Neural cell (in vitro differentiated cells): ENCODE measurements at regions not wholly inside any gene's neighbourhood (a gene's known extent, or its start where the extent isn't known, plus 50 kb on each side); places are given as distances from the start of the nearest gene placed in this dataset.

Experiments
- H2AFZ ChIP-seq: fragments of 200-600, 300-800 bp; sonication (generic), shearing (Covaris generic); 2 replicates; pipeline ENCODE4 v1.6.0; 2014; ENCODE audit warnings: low read depth, mild to moderate bottlenecking, antibody characterized with exemption, low read length, moderate library complexity
- H3F3A ChIP-seq: fragments of 200-600 bp; shearing (Covaris generic); 2 replicates; pipeline ENCODE4 v1.6.1; 2016; ENCODE audit warnings: mild to moderate bottlenecking, moderate library complexity, mixed read lengths, antibody characterized with exemption, low read length; ENCODE audit not compliant: insufficient read depth, poor library complexity, severe bottlenecking
- H3K27ac ChIP-seq: fragments of 200-600, 300-800 bp; sonication (generic), shearing (Covaris generic); 2 replicates; pipeline ENCODE4 v1.5.1; 2014; ENCODE audit warnings: mild to moderate bottlenecking, low read length, moderate library complexity
- H3K27me3 ChIP-seq: fragments of 300-800, 200-600 bp; sonication (generic), shearing (Covaris generic); 2 replicates; pipeline ENCODE4 v1.6.0; 2014; ENCODE audit warnings: mild to moderate bottlenecking, low read depth, low read length, moderate library complexity; ENCODE audit not compliant: insufficient read depth
- H3K36me3 ChIP-seq: fragments of 300-800, 200-600 bp; sonication (generic), shearing (Covaris generic); 2 replicates; pipeline ENCODE4 v1.5.1; 2014; ENCODE audit warnings: mild to moderate bottlenecking, antibody characterized with exemption, low read length, moderate library complexity; ENCODE audit not compliant: insufficient read depth
- H3K4me2 ChIP-seq: fragments of 300-800, 200-600 bp; sonication (generic), shearing (Covaris generic); 2 replicates; pipeline ENCODE4 v1.6.0; 2014; ENCODE audit warnings: mild to moderate bottlenecking, low read length
- H3K4me3 ChIP-seq: fragments of 300-800, 200-600 bp; sonication (generic), shearing (Covaris generic); 2 replicates; pipeline ENCODE4 v1.5.1; 2014; ENCODE audit warnings: mild to moderate bottlenecking, low read length, moderate library complexity
- H3K79me2 ChIP-seq: fragments of 200-600 bp; shearing (Covaris generic); replicated peaks from 2 replicates; pipeline ENCODE4 v1.6.0; 2014; ENCODE audit warnings: mild to moderate bottlenecking, low read length, moderate library complexity; ENCODE audit not compliant: insufficient read depth
- H3K9ac ChIP-seq: fragments of 300-800, 200-600 bp; sonication (generic), shearing (Covaris generic); 2 replicates; pipeline ENCODE4 v1.6.1; 2016; ENCODE audit warnings: mild to moderate bottlenecking, low read length, mixed read lengths
- H3K9me2 ChIP-seq: fragments of 200-600 bp; shearing (Covaris generic); 2 replicates; pipeline ENCODE4 v1.6.1; 2016; ENCODE audit warnings: mild to moderate bottlenecking, low read length, mixed read lengths; ENCODE audit not compliant: insufficient read depth
- H3K9me3 ChIP-seq: fragments of 200-600, 300-800 bp; sonication (generic), shearing (Covaris generic); 2 replicates; pipeline ENCODE4 v1.6.1; 2016; ENCODE audit warnings: mild to moderate bottlenecking, mixed run types, low read length, moderate library complexity, mixed read lengths
- H4K20me1 ChIP-seq: fragments of 200-600 bp; shearing (Covaris generic); 2 replicates; pipeline ENCODE4 v1.6.1; 2016; ENCODE audit warnings: mild to moderate bottlenecking, mixed run types; ENCODE audit not compliant: insufficient read depth
- EP300 ChIP-seq: fragments of 450-650 bp; conservative IDR thresholded peaks from 2 replicates; pipeline ENCODE4 v1.6.1; 2014; ENCODE audit warnings: antibody characterized with exemption, mild to moderate bottlenecking, moderate library complexity; ENCODE audit not compliant: poor library complexity, severe bottlenecking
- EZH2 ChIP-seq: fragments of 200-600, 300-800 bp; shearing (Covaris generic), sonication (generic); IDR thresholded peaks from 2 replicates; pipeline ENCODE4 v1.6.1; 2014; ENCODE audit warnings: antibody characterized with exemption, low read length, borderline replicate concordance, mild to moderate bottlenecking; ENCODE audit not compliant: insufficient read depth, poor library complexity, severe bottlenecking
- MXI1 ChIP-seq: fragments of 450-650 bp; conservative IDR thresholded peaks from 2 replicates; pipeline ENCODE4 v1.6.1; 2014; ENCODE audit warnings: antibody characterized with exemption, mild to moderate bottlenecking; ENCODE audit not compliant: poor library complexity, severe bottlenecking
- POLR2AphosphoS5 ChIP-seq: IDR thresholded peaks from 2 replicates; pipeline ENCODE4 v1.6.1; 2012
- RAD21 ChIP-seq: fragments of 450-650 bp; conservative IDR thresholded peaks from 2 replicates; pipeline ENCODE4 v1.6.1; 2014; ENCODE audit warnings: antibody characterized with exemption, mild to moderate bottlenecking, moderate library complexity
- SMC3 ChIP-seq: fragments of 450-650 bp; conservative IDR thresholded peaks from 2 replicates; pipeline ENCODE4 v1.6.1; 2014; ENCODE audit warnings: antibody characterized with exemption, mild to moderate bottlenecking, moderate library complexity; ENCODE audit not compliant: poor library complexity
- TAF1 ChIP-seq: IDR thresholded peaks from 2 replicates; pipeline ENCODE4 v1.6.1; 2012; ENCODE audit warnings: low read depth
- TF ChIP-seq, protein P1 (sequence below): IDR thresholded peaks from 2 replicates; pipeline ENCODE4 v1.6.1; 2012; ENCODE audit warnings: borderline replicate concordance
- TF ChIP-seq, protein P2 (sequence below): fragments of 450-650 bp; IDR thresholded peaks from 2 replicates; pipeline ENCODE4 v1.5.1; 2014; ENCODE audit warnings: antibody characterized with exemption, mild to moderate bottlenecking, moderate library complexity; ENCODE audit not compliant: poor library complexity, severe bottlenecking

DNA sequence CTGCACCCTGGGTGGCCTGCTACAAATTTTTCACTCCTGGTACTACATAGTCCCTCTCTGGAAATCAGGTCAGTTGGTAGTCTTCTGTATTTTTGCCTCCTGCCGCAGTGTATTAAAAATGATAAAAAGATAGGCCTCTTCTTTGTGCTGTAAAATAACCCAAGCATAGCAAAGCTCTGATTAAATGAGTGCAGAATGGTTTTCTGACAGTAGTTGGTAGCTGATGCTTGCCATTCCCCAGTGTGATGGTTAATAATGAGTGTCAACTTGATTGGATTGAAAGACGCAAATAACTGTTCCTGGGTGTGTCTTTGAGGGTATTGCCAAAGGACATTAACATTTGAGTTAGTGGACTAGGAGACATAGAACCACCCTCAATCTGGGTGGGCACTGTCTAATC lies 264.4 kb upstream of the ZNF717 start:
- H3K4me2 ChIP-seq: no peak overlapping the region
- no peaks in the 10 kb centered on the region for H3K36me3 ChIP-seq
- H3K27ac ChIP-seq: no peak overlapping the region
- no peaks in the 10 kb centered on the region for H3K79me2 ChIP-seq
- H2AFZ ChIP-seq: no peak overlapping the region
- TF ChIP-seq EZH2: no peak
- TF ChIP-seq MXI1: no peak
- TF ChIP-seq POLR2AphosphoS5: no peak
- no peak for TF ChIP-seq RAD21
- H3F3A ChIP-seq: no peaks in the 10 kb centered on the region
- no peaks in the 10 kb centered on the region for H3K9me3 ChIP-seq
- H4K20me1 ChIP-seq: no peaks in the 10 kb centered on the region
- no peak overlapping the region for H3K4me3 ChIP-seq
- no peaks in the 10 kb centered on the region for H3K27me3 ChIP-seq
- no peaks in the 10 kb centered on the region for H3K9me2 ChIP-seq
- H3K9ac ChIP-seq: no peak overlapping the region

DNA sequence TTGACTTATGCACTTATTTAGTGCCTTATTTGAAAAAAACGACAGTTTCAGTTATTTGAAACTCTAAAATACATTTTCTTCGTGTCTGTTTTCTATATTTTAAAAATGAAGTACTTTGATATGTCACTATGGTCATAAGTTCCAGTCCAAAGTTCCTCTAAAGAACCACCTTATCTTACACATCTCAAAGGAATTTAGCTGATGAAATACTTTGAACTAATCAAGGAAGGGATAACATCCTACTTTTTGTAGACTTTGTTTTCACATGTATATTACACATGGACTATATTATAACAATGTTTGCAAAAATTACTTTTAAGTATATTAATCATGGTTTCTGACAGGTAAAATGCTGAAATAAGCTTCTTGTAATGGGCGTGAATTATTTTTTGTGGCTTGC lies 265.8 kb upstream of the ZNF717 start:
- TF ChIP-seq EP300 (no peak), RAD21 (no peak), TAF1 (no peak), EZH2 (no peak), POLR2AphosphoS5 (no peak), SMC3 (no peak), MXI1 (no peak)
- TF ChIP-seq, protein P1, sequence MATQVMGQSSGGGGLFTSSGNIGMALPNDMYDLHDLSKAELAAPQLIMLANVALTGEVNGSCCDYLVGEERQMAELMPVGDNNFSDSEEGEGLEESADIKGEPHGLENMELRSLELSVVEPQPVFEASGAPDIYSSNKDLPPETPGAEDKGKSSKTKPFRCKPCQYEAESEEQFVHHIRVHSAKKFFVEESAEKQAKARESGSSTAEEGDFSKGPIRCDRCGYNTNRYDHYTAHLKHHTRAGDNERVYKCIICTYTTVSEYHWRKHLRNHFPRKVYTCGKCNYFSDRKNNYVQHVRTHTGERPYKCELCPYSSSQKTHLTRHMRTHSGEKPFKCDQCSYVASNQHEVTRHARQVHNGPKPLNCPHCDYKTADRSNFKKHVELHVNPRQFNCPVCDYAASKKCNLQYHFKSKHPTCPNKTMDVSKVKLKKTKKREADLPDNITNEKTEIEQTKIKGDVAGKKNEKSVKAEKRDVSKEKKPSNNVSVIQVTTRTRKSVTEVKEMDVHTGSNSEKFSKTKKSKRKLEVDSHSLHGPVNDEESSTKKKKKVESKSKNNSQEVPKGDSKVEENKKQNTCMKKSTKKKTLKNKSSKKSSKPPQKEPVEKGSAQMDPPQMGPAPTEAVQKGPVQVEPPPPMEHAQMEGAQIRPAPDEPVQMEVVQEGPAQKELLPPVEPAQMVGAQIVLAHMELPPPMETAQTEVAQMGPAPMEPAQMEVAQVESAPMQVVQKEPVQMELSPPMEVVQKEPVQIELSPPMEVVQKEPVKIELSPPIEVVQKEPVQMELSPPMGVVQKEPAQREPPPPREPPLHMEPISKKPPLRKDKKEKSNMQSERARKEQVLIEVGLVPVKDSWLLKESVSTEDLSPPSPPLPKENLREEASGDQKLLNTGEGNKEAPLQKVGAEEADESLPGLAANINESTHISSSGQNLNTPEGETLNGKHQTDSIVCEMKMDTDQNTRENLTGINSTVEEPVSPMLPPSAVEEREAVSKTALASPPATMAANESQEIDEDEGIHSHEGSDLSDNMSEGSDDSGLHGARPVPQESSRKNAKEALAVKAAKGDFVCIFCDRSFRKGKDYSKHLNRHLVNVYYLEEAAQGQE: no peak
- TF ChIP-seq, protein P2, sequence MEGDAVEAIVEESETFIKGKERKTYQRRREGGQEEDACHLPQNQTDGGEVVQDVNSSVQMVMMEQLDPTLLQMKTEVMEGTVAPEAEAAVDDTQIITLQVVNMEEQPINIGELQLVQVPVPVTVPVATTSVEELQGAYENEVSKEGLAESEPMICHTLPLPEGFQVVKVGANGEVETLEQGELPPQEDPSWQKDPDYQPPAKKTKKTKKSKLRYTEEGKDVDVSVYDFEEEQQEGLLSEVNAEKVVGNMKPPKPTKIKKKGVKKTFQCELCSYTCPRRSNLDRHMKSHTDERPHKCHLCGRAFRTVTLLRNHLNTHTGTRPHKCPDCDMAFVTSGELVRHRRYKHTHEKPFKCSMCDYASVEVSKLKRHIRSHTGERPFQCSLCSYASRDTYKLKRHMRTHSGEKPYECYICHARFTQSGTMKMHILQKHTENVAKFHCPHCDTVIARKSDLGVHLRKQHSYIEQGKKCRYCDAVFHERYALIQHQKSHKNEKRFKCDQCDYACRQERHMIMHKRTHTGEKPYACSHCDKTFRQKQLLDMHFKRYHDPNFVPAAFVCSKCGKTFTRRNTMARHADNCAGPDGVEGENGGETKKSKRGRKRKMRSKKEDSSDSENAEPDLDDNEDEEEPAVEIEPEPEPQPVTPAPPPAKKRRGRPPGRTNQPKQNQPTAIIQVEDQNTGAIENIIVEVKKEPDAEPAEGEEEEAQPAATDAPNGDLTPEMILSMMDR: no peak
- Histone ChIP-seq H3K4me3 (no peak overlapping the region), H3K79me2 (no peaks in the 10 kb centered on the region), H3K9me3 (no peaks in the 10 kb centered on the region), H3K9me2 (no peaks in the 10 kb centered on the region), H3K27me3 (no peaks in the 10 kb centered on the region), H3K27ac (no peak overlapping the region), H3K9ac (no peak overlapping the region), H3K4me2 (no peak overlapping the region), H2AFZ (no peak overlapping the region), H3K36me3 (no peaks in the 10 kb centered on the region), H4K20me1 (no peaks in the 10 kb centered on the region), H3F3A (no peaks in the 10 kb centered on the region)

DNA sequence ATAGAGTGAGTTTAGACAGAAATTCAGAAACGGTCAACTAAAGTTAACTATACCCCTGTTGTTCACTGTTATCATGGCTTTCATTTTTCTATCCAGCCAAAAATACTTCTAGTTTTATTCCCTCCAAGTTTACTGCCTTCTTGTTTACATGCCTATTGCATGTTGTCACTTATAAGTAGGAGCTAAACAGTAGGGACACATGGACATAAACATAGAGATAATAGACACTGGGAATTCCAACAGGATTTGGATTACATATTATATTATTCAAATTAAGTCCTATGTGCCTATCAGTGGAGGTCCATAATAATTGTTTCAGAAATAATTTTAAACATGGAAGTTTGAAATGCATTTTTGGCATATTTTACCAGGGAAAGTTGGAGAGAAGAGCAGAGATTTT lies 269.1 kb upstream of the ZNF717 start:
- H3K27ac ChIP-seq: no peak overlapping the region
- no peak overlapping the region for H2AFZ ChIP-seq
- no peak overlapping the region for H3K4me2 ChIP-seq
- no peaks in the 10 kb centered on the region for H3K9me3 ChIP-seq
- H3K4me3 ChIP-seq: no peak overlapping the region
- no peaks in the 10 kb centered on the region for H3K79me2 ChIP-seq
- H3K27me3 ChIP-seq: no peaks in the 10 kb centered on the region
- TF ChIP-seq RAD21 (no peak), POLR2AphosphoS5 (no peak), SMC3 (no peak), TAF1 (no peak), MXI1 (no peak)
- TF ChIP-seq, protein P2: no peak
- H3K9ac ChIP-seq: no peak overlapping the region
- H4K20me1 ChIP-seq: no peaks in the 10 kb centered on the region
- no peaks in the 10 kb centered on the region for H3F3A ChIP-seq
- H3K36me3 ChIP-seq: no peaks in the 10 kb centered on the region
- H3K9me2 ChIP-seq: no peaks in the 10 kb centered on the region
